ENCODE measurements at regions not wholly inside any gene's neighbourhood (a gene's known extent, or its start where the extent isn't known, plus 50 kb on each side); places are given as distances from the start of the nearest gene placed in this dataset.
A peak's percentile ranks its signal among the peaks of the same experiment; 100 is the strongest.

DNA sequence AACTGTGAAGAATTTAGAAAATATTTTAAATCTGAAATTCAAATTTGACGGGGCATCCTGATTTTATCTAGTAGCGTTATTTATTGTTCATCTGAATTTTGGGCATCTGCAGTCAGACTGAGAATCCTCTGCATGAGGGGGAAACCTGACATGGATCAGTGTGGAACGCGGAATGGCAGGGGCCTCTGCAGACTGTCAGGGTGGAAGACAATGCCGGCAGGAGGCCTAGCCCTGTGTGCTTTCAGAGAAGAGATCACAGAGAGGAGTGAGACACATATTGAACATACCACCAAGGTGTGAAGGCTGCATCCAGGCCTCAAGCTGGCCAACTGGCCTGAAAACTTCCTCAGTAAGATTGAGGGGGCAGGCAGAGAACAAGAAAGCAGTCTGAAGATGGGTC lies 921.1 kb upstream of the GHITM start:
- H3K9me3 ChIP-seq (replicated peaks in 1 of 2; ENCODE audit: control insufficient read depth in 1 of 2, insufficient read depth in 1 of 2, low read length in 2 of 2) = peaks cover 0 to 7% of the 10 kb centered on the region in 2 donors
- H3K4me2 ChIP-seq (replicated peaks; ENCODE audit: extremely low read depth, low read length, poor library complexity, severe bottlenecking) = no peak overlapping the region
- H3K4me3 Mint-ChIP-seq = peak overlapping the region in 1 of 2 donors; percentile 1
- peak overlapping the region in 1 of 7 donors; percentile 75 for H3K27ac Mint-ChIP-seq
- H3K36me3 ChIP-seq (replicated peaks in 1 of 2; ENCODE audit: control insufficient read depth in 1 of 2, insufficient read depth in 2 of 2, low read length in 2 of 2) = no peaks in the 10 kb centered on the region
- no peak for DNase-seq
- 85% methylated on average over 2 of the region's 5 CpGs for WGBS (ENCODE audit: insufficient coverage)
- H3K27me3 Mint-ChIP-seq (ENCODE audit: low read depth in 3 of 3) = no peaks in the 10 kb centered on the region
- no peaks in the 10 kb centered on the region for H3K4me1 Mint-ChIP-seq
- no peak overlapping the region for H3K27ac ChIP-seq (ENCODE audit: low read depth in 1 of 2, low read length in 2 of 2)
- TF ChIP-seq, protein P1, sequence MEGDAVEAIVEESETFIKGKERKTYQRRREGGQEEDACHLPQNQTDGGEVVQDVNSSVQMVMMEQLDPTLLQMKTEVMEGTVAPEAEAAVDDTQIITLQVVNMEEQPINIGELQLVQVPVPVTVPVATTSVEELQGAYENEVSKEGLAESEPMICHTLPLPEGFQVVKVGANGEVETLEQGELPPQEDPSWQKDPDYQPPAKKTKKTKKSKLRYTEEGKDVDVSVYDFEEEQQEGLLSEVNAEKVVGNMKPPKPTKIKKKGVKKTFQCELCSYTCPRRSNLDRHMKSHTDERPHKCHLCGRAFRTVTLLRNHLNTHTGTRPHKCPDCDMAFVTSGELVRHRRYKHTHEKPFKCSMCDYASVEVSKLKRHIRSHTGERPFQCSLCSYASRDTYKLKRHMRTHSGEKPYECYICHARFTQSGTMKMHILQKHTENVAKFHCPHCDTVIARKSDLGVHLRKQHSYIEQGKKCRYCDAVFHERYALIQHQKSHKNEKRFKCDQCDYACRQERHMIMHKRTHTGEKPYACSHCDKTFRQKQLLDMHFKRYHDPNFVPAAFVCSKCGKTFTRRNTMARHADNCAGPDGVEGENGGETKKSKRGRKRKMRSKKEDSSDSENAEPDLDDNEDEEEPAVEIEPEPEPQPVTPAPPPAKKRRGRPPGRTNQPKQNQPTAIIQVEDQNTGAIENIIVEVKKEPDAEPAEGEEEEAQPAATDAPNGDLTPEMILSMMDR (IDR thresholded peaks at IDR 0.05) = no peak
- peaks cover 0 to 15% (median 4%) of the 10 kb centered on the region in 7 donors for H3K9me3 Mint-ChIP-seq
- intact Hi-C loops (cut with micrococcal nuclease) = no loop called here
- no peak overlapping the region for H2AFZ ChIP-seq (ENCODE audit: insufficient read depth, low read depth, low read length, poor library complexity, severe bottlenecking)
- no peaks in the 10 kb centered on the region for H4K20me1 ChIP-seq (ENCODE audit: insufficient read depth, low read length)
- no peaks in the 10 kb centered on the region for H3K79me2 ChIP-seq (ENCODE audit: insufficient read depth, low read length)
- H3K9ac ChIP-seq (ENCODE audit: insufficient read depth, low read length, poor library complexity, severe bottlenecking) = no peak overlapping the region
- no peaks in the 10 kb centered on the region for H3K4me1 ChIP-seq (ENCODE audit: control insufficient read depth in 1 of 2, insufficient read depth in 2 of 2, low read length in 2 of 2)
- H3K4me3 ChIP-seq (replicated peaks in 1 of 3; ENCODE audit: low read depth in 2 of 3, low read length in 3 of 3) = no peak overlapping the region
- no peaks in the 10 kb centered on the region for H3K36me3 Mint-ChIP-seq
- H3K27me3 ChIP-seq (ENCODE audit: control insufficient read depth in 2 of 2, insufficient read depth in 2 of 2, low read length in 2 of 2) = no peaks in the 10 kb centered on the region

DNA sequence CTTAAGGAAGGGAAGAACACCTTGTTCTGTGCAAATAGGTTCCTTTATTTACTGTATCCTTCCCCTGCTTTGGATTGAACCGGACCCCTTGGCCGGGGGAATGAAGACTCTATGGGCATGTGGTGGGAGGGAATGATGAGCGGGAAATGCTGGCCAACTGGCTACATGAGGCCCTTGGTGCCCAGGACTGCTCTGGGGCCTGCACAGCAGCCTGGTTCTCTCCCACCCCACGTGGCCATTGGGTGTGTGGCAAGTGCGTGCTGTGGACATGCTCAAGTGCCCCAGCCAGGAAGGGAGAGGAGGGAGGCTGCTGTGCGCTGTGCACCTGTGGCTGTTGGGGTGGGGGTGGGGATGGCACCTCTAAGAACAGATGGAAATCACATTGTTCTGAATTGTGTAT lies 917.0 kb upstream of the GHITM start:
- TF ChIP-seq, protein P1 (IDR thresholded peaks at IDR 0.05) = no peak
- intact Hi-C loops (cut with micrococcal nuclease) = no loop called here
- no peak overlapping the region for H3K4me3 Mint-ChIP-seq
- peaks cover 0 to 20% (median 4%) of the 10 kb centered on the region in 7 donors for H3K9me3 Mint-ChIP-seq
- H3K4me2 ChIP-seq (replicated peaks; ENCODE audit: extremely low read depth, low read length, poor library complexity, severe bottlenecking) = no peak overlapping the region
- no peak overlapping the region for H3K9ac ChIP-seq (ENCODE audit: insufficient read depth, low read length, poor library complexity, severe bottlenecking)
- H3K4me1 Mint-ChIP-seq = no peaks in the 10 kb centered on the region
- DNase-seq = no peak
- no peak overlapping the region for H2AFZ ChIP-seq (ENCODE audit: insufficient read depth, low read depth, low read length, poor library complexity, severe bottlenecking)
- no peaks in the 10 kb centered on the region for H3K27me3 Mint-ChIP-seq (ENCODE audit: low read depth in 3 of 3)
- H3K27me3 ChIP-seq (ENCODE audit: control insufficient read depth in 2 of 2, insufficient read depth in 2 of 2, low read length in 2 of 2) = no peaks in the 10 kb centered on the region
- H4K20me1 ChIP-seq (ENCODE audit: insufficient read depth, low read length) = no peaks in the 10 kb centered on the region
- 100% methylated on average over 1 of the region's 6 CpGs for WGBS (ENCODE audit: insufficient coverage)
- no peak overlapping the region for H3K27ac Mint-ChIP-seq
- no peaks in the 10 kb centered on the region for H3K79me2 ChIP-seq (ENCODE audit: insufficient read depth, low read length)
- H3K36me3 ChIP-seq (replicated peaks in 1 of 2; ENCODE audit: control insufficient read depth in 1 of 2, insufficient read depth in 2 of 2, low read length in 2 of 2) = no peaks in the 10 kb centered on the region
- no peak overlapping the region for H3K4me3 ChIP-seq (replicated peaks in 1 of 3; ENCODE audit: low read depth in 2 of 3, low read length in 3 of 3)
- H3K4me1 ChIP-seq (ENCODE audit: control insufficient read depth in 1 of 2, insufficient read depth in 2 of 2, low read length in 2 of 2) = no peaks in the 10 kb centered on the region
- no peak overlapping the region for H3K27ac ChIP-seq (ENCODE audit: low read depth in 1 of 2, low read length in 2 of 2)
- no peaks in the 10 kb centered on the region for H3K36me3 Mint-ChIP-seq
- peaks cover 0 to 15% of the 10 kb centered on the region in 2 donors for H3K9me3 ChIP-seq (replicated peaks in 1 of 2; ENCODE audit: control insufficient read depth in 1 of 2, insufficient read depth in 1 of 2, low read length in 2 of 2)

Data from CD14-positive monocyte (primary cell).